NCI-H460 (cell line): ENCODE measurements at regions not wholly inside any gene's neighbourhood (a gene's known extent, or its start where the extent isn't known, plus 50 kb on each side); places are given as distances from the start of the nearest gene placed in this dataset.
"Not testable (repeated sequence)": the region's sequence is repeated elsewhere in the genome, so short reads cannot be mapped to it uniquely, and the experiment has no call there.

Experiments
- DNase-seq: peaks from one replicate; pipeline ENCODE4 v3.0.0-alpha.2; 2016; ENCODE audit warnings: low read depth; ENCODE audit errors: extremely low read depth

- DNase-seq = no peak
These were observed 181.7 kb upstream of the MALRD1 start for GRCh38 chr10:18866852-18867251.

- DNase-seq = no peak
These were observed 179.7 kb upstream of the MALRD1 start for GRCh38 chr10:18868919-18869318.

DNA sequence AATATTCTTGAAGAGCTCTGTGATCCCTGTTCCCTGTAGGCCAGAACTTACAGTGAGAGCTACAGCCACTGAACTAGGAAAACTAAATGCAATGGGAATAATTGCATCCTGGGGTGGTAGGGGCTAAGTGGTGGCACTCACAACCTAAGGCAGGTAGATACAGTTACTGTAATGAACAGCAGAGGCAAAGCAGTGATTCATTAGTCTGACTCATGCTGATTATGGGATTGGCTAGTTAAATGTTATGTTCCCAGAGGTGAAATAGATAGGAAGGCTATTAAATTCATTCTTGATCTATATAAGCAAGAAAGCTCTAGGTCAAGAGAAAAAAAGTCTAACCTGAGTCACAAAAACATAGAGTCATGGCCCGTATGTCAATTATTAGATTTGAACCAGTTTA is 173.1 kb upstream of the MALRD1 start:
- DNase-seq = no peak

DNA sequence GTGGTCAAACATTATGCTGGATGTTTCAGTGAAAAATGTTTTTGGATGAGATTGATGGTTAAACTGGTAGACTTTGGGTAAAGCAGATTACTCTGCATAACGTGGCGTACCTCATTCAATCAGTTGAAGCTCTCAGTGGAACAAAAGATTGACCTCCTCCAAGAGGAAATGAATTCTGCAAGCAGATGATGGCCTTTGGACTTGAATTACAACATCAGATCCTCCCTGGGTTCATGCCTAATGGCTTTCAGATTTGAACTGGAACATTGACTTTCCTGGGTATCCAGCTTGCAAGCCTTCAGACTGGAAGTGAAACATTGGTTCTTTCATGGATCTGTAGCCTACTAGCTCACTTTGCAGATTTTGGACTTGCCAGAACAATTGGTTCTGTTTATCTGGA is 169.3 kb upstream of the MALRD1 start:
- DNase-seq = no peak

- no peak for DNase-seq
These were observed 168.1 kb upstream of the MALRD1 start for GRCh38 chr10:18880530-18880929.

DNA sequence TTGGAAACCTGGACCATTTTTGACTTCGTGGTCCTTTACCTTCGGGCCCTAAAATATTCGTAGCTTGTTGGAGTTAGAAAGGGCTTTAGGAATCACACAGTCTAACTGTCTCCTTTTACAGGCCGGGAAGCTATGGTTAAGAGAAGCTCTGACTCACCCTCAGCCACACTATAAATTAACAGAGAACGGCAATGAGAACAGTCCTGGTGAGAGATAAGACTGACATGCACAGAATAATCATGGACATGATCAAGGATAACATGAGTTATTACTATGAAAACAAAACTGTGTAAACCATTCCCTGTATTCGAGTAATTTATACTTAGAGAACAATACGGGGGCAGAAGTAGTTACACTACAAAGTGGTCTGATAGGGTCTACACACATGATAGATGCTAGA is 162.5 kb upstream of the MALRD1 start:
- DNase-seq = no peak

DNA sequence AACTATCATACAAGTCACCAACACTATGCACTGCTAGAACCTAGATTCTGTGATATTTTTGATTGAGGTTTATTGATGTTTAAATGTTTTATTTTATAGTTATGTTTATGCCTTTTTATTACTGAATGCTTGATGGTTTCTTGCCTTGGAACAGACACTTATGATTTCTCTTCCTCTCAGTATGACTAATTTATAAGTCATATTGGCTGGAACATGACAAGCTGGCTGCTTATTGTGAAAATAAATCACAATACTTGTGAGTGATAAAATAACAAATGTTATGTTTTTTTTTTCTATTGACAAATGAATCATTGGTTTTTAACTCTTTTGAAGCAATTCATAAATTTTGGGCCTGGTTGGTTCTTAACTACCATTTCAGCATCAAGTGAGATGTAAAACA is 142.0 kb upstream of the MALRD1 start:
- DNase-seq = no peak

DNA sequence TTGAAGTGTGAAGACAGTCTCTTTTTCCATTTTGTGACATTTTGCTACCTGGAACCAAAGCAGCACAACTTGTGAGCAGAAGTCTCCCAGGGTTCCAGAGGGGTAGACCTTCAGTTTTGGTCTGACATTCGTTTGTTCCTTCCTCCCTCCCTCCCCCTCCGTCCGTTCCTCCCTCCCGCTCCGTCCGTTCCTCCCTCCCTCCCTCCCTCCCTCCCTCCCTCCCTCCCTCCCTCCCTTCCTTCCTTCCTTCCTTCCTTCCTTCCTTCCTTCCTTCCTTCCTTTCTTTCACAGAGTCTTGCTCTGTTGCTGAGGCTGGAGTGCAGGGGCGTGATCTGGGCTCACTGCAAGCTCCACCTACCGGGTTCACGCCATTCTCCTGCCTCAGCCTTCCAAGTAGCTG is 131.2 kb upstream of the MALRD1 start:
- DNase-seq = not testable (repeated sequence)

DNA sequence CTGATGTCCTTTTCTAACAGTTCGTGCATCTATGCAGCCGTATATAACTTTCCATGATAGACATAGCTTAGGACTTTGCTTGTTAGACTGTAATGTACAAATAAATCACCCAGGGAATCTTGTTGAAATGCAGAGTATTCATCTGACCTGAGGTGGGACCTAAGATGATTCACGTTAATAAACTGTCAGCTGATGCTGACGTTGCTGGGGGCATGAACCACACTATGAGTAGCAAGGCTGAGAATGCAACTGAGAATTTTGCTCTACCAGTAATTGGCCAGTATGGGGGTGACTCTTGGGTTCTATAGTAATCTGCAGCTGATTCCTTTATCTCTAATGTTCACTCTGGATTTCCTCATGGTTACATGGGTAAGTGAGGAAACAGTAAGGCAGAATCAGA is 130.1 kb upstream of the MALRD1 start:
- DNase-seq = no peak

DNA sequence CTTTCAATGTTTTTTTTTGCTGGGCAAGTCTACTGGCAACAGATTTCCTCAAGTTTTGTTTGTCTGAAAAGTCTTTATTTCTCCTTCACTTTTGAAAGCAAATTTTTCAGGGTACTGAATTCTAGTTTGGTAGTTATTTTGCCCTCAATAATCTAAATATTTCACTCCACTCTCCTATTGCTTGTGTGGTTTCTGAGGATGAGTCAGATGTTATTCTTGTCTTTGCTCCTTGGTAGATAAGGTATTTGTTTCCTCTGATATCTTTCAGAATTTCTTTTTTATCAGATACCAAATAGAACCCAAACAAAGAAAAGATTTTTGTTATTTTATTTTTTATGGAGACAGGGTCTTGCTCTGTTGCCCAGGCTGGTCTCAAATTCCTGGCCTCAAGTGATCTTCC is 99.2 kb upstream of the MALRD1 start:
- DNase-seq = no peak

DNA sequence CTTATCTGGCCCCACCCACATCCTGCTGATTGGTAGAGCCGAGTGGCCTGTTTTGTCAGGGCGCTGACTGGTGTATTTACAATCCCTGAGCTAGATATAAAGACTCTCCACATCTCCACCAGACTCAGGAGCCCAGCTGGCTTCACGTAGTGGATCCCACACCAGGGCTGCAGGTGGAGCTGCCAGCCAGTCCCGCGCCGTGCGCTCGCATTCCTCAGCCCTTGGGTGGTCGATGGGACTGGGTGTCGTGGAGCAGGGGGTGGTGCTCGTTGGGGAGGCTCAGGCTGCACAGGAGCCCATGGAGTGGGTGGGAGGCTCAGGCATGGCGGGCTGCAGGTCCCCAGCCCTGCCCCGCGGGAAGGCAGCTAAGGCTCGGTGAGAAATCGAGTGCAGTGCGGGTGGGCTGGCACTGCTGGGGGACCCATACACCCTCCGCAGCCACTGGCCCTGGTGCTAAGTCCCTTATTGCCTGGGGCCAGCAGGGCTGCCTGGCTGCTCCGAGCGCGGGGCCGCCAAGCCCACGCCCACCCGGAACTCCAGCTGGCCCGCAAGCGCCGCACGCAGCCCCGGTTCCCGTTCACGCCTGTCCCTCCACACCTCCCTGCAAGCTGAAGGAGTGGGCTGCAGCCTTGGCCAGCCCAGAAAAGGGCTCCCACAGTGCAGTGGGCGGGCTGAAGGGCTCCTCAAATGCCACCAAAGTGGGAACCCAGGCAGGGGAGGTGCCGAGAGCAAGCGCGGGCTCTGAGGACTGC is 97.4 kb upstream of the MALRD1 start:
- DNase-seq = not testable (repeated sequence)

GRCh38 chr10:18955061-18955460 is 93.5 kb upstream of the MALRD1 start:
- DNase-seq = no peak

- no peak for DNase-seq
These were observed 89.2 kb upstream of the MALRD1 start for GRCh38 chr10:18959369-18959768.

DNA sequence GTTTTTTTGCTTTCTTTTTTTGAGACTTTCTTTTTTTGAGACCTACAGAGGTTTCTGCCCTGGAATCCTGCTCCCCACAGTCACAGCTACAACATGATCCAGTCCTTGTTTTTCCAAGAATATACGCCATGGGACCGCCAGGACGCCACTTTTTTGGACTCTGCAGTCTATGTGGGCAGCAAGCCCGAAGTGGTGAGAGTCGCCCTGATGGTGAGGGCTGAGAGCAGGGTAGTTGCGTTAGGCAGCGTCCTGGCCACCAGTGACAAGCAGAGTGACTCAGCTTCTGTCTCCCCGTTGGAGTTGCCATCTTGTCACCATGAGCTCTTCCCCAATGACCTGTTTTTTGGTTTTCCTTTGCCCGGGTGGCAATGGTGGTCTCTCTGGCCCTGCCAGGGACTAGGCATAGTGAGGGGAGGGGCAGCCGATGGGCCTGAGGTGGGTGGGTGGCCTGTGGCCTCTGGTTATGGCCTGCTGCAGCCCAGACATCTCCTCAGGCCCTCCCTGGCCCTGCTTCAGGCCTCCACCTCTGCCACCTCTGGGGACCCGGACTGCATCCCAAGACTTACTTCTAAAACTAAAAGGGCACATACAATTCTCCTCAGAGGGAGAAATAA is 88.0 kb upstream of the MALRD1 start:
- DNase-seq = no peak

- DNase-seq = no peak
These were observed 80.4 kb upstream of the MALRD1 start for GRCh38 chr10:18968159-18968558.

GRCh38 chr10:18976696-18977251 is 71.8 kb upstream of the MALRD1 start:
- DNase-seq = no peak

DNA sequence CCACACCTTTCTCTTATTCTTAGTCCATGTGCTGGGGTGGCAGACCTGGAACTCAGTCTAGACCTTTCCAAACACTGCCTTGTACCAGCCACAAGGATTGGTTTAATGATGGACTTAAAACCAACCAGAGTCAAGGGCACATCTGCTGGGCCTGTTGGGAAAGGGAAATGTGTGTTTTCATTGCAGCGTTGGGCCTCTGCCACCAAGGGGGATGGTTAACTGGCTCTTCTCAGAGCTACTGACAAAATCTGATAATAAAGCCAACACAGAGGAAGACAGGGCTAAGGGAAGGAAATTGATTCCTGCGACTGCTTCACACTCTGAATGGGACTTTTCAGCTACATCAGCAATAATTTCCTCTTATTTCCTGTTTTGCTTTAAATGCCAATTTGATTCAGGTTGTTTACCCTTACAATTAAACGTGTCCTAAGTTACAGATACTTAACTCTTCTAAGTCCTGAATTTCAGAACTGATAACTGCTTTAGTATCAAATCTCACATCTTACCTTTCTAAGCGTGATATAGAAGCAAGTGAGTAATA is 68.4 kb upstream of the MALRD1 start:
- DNase-seq = no peak

DNA sequence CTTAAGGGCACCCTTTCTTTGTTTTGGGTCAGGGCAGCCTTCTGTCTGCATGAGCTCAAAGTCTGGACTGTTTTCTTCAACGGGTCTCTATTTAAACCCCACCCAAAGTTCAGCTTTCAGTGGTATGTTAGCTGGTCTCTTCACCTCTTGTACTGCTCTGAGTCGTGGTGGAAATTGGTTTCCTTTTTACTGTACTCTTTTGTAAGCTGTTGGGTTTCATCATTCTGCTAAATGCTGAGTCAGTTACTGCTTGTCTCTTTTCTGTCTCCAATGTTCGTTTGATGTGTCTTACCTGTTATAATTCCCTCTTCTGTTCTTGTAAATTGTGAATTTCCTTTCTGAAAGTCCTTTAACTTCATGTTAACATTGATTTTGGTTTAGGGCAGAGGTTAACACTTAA is 64.1 kb upstream of the MALRD1 start:
- no peak for DNase-seq

DNA sequence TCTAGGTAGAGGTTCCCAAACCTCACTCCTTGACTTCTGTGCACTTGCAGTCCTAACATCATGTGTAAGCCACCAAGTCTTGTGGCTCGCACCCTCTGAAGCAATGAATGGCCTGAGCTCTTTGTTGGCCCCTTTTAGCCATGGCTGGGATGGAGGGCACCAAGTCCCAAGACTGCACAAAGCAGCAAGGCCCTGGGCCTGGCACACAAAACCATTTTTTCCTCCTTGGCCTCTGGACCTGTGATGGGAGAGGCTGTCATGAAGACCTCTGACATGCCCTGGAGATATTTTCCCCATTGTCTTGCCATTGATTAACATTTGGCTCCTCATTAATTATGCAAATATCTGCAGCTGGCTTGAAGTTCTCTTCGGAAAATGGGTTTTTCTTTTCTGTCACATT is 60.3 kb upstream of the MALRD1 start:
- no peak for DNase-seq
